ENCODE measurements at regions not wholly inside any gene's neighbourhood (a gene's known extent, or its start where the extent isn't known, plus 50 kb on each side); places are given as distances from the start of the nearest gene placed in this dataset.
"Not testable (repeated sequence)": the region's sequence is repeated elsewhere in the genome, so short reads cannot be mapped to it uniquely, and the experiment has no call there.

DNA sequence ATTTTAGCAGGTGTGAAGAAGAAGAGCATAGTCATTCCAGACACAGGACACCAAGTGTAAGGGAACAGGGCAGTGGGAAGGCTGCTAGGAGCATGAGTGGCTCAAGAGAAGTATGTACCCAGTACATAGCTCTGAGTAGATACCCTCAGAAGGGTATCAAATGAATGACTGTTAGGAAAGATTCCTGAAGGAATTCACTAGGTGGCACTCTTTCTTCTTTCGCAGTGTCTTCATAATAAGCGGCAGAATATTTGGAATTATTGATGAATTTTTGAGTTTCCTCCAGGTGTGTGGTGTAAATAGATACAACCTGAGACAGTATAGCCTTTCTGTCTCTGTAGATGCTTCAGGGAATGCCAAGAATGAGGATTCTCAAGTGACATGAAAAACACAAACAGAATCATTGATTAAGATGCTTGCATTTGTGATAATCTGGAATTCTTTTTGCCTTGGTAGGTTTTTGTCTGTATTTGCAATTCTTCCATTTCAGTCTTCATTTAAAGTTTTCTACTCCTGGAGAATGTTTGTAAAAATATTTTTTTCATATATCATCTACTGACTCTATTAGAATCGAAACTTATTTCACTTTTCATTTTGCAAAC lies 264.3 kb upstream of the RIMS1 start:
- no peak for DNase-seq

DNA sequence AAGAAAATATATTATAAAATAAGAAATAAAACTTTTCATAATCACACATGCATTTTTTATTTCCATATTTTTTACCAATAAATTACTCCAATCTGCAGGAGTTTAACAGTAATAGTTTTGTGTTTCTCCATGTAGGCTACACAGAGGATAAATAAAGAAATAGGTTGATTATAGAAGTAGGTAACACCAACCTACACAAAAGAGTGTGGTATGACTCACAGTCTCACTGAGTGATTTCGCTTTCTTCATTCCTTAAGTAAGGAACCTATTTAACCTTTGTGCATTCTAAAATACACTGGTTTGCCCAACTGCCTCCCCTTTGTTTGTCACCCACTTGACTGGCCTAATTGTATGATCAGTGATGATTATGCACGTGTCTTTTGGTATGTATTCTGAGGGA lies 244.2 kb upstream of the RIMS1 start:
- no peak for DNase-seq

GRCh38 chr6:71642793-71643192 lies 243.6 kb upstream of the RIMS1 start:
- no peak for DNase-seq

DNA sequence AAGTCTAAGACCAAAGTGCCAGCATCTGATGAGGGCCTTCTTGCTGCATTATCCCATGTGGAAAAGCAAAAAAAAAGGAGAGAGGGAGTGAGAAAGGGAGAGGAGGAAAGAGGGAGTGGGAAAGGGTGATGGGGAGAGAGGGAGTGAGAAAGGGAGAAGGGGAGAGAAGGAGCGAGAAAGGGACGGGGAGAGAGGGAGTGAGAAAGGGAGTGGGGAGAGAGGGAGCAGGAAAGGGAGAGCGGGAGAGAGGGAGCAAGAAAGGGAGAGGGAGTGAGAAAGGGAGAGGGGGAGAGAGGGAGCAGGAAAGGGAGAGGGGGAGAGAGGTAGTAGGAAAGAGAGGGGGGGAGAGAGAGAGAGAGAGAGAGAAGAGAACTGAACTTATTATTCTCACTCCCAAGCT lies 241.1 kb upstream of the RIMS1 start:
- no peak for DNase-seq

GRCh38 chr6:71649915-71650314 lies 236.4 kb upstream of the RIMS1 start:
- no peak for DNase-seq

- DNase-seq = no peak
Measured at GRCh38 chr6:71651636-71652035, 234.7 kb upstream of the RIMS1 start.

DNA sequence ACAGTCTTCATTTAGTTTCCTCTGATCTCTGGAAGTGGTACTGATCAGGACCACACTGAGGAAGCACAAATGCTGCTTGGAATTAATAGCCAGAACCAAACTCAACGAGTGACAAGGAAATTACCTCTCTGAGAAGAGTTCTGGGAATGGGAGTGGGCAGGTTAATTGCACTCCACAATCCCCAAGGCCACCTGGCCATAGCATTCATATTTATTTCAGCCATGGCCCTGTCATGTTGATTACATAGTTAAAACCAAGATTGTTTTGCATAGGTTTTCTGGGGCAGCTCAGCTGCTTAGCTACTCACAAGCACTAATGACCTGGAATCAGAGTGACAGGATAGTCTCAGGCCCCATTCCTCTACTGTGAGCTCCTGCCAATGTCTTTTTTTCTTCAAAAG lies 230.2 kb upstream of the RIMS1 start:
- no peak for DNase-seq

DNA sequence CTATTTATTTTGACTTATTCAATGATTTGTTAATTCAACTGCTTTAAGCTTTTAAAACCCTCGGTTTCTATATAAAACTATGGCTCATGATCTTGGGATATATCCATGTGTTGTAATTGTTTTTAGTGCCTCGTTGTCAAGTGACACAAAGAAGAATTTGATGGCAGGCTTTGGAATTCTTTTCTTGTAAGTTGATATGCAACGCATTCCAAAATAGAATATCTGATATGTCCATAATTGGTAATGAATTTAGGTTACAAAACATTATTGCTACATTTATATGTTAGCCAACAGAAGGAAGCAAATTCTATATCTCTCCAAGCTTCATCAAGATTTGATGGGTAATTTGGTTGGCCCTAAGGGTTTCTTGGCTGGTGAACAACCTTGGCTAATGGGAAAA lies 220.4 kb upstream of the RIMS1 start:
- DNase-seq = no peak

GRCh38 chr6:71672876-71673275 lies 213.5 kb upstream of the RIMS1 start:
- DNase-seq = no peak

DNA sequence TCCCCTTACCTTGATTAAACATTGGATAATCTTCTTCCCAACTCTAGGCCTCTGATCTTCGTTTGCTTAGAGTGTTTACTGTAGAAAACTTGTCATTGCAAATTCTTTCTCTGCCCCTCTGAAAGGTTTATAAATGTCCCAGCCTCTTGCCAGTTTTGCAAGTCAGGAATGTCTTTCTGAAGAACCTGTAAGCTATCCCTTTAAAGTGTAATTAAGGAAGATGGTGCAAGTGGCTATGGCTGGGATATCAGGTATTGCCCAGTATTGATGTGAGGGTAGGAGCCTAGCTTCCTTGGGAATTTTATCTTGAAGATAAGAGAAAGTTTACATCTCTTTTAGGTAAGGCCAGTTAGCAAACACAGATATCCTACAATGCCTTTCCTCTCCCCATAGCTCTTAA lies 211.0 kb upstream of the RIMS1 start:
- no peak for DNase-seq

- no peak for DNase-seq
Measured at GRCh38 chr6:71676298-71676697, 210.1 kb upstream of the RIMS1 start.

DNA sequence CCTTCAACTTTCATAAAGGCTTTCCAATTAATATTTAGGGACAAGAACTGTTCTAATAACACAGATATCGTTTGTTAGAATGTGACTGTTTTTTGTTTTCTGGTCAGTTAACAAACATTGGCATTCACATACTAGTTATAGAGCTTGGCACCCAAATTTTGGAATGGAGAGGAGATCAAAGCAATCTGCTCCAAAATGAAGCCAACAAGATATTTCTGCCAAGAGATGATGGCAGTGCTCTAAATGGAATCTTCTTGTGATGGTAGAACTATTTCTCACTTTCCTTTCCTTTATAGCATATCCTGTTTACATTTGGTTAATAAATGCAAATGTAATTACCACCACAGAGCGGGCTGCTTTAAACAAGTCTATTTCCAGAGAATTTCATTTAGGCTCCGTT lies 208.3 kb upstream of the RIMS1 start:
- DNase-seq = no peak

GRCh38 chr6:71681234-71681867 lies 205.0 kb upstream of the RIMS1 start:
- no peak for DNase-seq

GRCh38 chr6:71686021-71686677 lies 200.2 kb upstream of the RIMS1 start:
- not testable (repeated sequence) for DNase-seq

GRCh38 chr6:71698702-71699101 lies 187.6 kb upstream of the RIMS1 start:
- DNase-seq = no peak

DNA sequence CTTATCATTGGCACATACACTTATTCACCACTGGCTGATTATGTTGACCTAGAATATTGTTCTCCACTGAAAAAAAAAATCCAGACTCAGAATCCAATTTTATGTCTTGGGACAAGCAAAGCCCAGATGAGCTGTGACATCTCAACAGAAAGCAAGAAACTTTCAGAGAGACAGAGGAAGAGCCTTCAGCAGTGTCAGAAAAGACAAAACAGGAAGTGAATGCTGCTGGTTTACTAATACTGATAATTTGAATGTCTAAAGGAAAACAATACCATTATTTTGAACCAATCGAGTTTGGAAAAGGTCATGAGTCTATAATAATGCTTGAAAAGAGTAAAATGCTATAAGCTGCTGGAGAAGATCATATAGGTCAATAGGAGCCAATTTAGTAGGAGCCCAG lies 179.8 kb upstream of the RIMS1 start:
- DNase-seq = no peak

GRCh38 chr6:71707059-71707458 lies 179.3 kb upstream of the RIMS1 start:
- DNase-seq = no peak

DNA sequence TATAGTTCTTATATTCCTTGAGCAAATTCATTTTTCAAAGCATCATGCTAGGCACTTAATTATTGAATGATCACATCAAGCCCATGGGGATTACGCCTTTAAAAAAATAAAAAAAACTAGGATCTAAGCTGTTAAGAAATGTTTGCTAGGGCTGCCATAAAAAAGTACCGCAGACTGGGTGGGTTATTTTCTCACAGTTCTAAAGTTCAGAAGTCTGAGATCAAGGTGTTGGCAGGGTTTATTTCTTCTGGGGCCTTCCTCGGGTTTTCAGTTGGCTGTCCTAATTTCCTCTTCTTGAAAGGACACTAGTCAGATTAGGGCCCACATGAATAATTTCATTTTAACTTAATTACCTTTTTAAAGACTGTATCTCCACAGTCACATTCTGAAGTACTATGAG lies 165.6 kb upstream of the RIMS1 start:
- DNase-seq = no peak

GRCh38 chr6:71721642-71722041 lies 164.7 kb upstream of the RIMS1 start:
- no peak for DNase-seq

DNA sequence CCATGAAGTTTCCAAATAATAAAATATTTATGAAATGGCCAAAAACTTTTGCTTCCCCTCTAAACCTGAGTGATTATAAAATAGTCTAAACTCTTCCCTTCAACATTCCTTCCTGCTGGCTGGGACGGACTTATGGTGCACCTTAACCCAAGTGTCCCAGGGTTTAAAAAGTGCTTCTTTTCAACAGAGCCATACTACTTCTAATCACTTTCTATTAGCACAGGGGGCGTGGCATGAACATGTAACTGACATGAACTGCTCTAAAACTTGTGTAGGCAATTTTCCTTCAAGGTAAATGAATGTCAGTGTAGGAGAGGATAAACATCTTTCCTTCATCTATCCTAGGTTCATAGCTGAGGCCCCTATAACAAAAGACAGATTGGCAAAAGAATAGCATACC lies 163.6 kb upstream of the RIMS1 start:
- no peak for DNase-seq

DNA sequence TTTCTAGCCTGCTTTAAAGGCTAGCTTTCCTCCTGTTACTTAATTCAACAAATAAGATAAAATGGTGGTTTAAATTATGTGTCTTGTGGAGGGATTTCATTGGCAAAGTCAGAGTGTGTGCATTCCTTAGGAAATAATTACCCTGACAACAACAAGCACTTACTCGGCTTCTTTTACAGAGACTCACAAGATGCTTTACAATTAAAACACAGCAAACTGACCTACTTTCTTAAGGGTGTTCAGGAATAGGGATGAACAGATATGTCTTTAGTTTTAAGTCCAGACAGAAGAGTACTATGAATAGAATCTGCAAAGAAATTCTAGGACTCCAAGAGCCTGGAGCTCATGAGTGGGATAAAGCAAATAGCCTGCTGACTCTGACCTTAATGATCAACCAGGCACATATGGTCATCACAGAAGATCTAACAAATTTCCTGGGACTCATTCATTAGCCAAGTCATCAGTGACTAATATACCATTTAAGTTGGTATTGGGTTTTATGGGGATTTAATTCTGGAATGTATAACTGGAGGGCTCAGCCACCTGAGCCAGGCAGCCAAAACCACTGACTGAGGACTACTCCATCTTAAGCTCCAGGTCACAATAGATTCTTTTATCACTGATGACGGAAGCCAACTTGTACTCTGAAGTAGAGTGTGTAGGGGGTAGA lies 161.8 kb upstream of the RIMS1 start:
- DNase-seq = no peak

DNA sequence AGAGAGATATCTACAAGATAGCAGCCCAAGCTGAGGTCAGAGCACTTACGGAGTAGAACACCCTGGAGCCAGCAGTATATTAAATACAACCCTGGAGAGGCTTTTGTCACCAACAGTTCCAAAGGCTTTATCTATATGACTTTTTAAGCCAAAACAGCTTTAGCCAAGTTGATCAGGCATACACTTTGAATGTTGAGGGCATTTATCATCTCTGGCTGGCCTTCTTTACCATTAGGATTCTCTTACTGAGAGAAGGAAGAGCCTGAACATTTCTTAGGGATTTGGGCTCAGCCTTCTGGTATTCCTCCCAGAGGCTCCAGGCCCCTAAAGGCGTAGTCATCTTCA lies 161.3 kb upstream of the RIMS1 start:
- DNase-seq = no peak

DNA sequence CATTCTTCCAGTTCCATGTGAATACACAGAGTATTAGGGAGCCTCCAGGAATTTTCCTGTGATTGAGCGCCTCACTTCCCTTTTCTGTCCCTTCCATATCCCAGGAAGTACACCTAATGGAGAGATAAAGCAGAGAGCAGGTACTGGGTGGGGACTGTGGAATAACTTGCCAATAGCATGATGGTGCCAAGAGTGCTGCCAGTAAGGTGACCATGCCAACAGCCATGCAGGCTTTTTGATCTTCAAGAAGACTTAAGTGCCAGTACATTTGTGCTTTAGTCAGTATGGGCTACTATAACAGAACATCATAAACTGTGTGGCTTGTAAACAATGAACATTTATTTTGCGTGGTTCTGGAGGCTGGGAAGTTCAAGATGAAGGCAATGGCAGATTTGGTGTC lies 160.2 kb upstream of the RIMS1 start:
- no peak for DNase-seq

- peak; percentile 21 for DNase-seq
Measured at GRCh38 chr6:71727632-71728294, 158.6 kb upstream of the RIMS1 start.

Measured in RPMI8226 (cell line).